Liver (tissue), 8 donors: ENCODE measurements at regions not wholly inside any gene's neighbourhood (a gene's known extent, or its start where the extent isn't known, plus 50 kb on each side); places are given as distances from the start of the nearest gene placed in this dataset.

ENCODE experiments used
- DNase-seq: peaks from one replicate; pipeline ENCODE4 v3.0.0-alpha.2; 2017; ENCODE audit warnings: low spot score
- H3K27ac ChIP-seq, 2 donors: one replicate each; pipeline ENCODE4 v1.7.0; 2013; ENCODE audit warnings: inconsistent platforms in 2 of 2, low read length in 2 of 2, control low read depth in 1 of 2, low read depth in 1 of 2, mild to moderate bottlenecking in 1 of 2
- H3K27me3 ChIP-seq, 4 donors: one replicate each; pipeline versions ENCODE4 v1.6.1 to v1.7.0; 2013; ENCODE audit warnings: low read length in 3 of 4, inconsistent platforms in 1 of 4, mild to moderate bottlenecking in 1 of 4, moderate library complexity in 1 of 4; ENCODE audit not compliant: control insufficient read depth in 4 of 4, insufficient read depth in 4 of 4
- H3K36me3 ChIP-seq, 4 donors: one replicate each; pipeline versions ENCODE4 v1.6.1 to v1.7.0; 2013; ENCODE audit warnings: low read length in 3 of 4, mild to moderate bottlenecking in 3 of 4, low read depth in 1 of 4, moderate library complexity in 1 of 4; ENCODE audit not compliant: control insufficient read depth in 4 of 4, insufficient read depth in 3 of 4
- H3K4me1 ChIP-seq, 4 donors: one replicate each; pipeline versions ENCODE4 v1.6.1 to v1.7.0; 2013; ENCODE audit warnings: low read length in 3 of 4, mild to moderate bottlenecking in 3 of 4, moderate library complexity in 1 of 4; ENCODE audit not compliant: control insufficient read depth in 4 of 4, insufficient read depth in 4 of 4
- H3K4me3 ChIP-seq, 3 donors: one replicate each; pipeline versions ENCODE4 v1.6.1 to v1.7.0; 2013; ENCODE audit warnings: low read length in 3 of 3, control low read depth in 1 of 3, low read depth in 1 of 3, mild to moderate bottlenecking in 1 of 3
- H3K9ac ChIP-seq, 2 donors: one replicate each; pipeline ENCODE4 v1.7.0; 2013; ENCODE audit warnings: low read length in 2 of 2, mild to moderate bottlenecking in 2 of 2, moderate library complexity in 2 of 2, control low read depth in 1 of 2, low read depth in 1 of 2
- H3K9me3 ChIP-seq, 4 donors: one replicate each; pipeline versions ENCODE4 v1.6.1 to v1.7.0; 2013; ENCODE audit warnings: low read length in 3 of 4; ENCODE audit not compliant: control insufficient read depth in 4 of 4
- ATF3 ChIP-seq: IDR thresholded peaks from 2 replicates; pipeline ENCODE4 v1.6.1; 2016; ENCODE audit warnings: antibody characterized with exemption
- CTCF ChIP-seq: fragments of 150-350 bp; IDR thresholded peaks from 2 replicates; pipeline ENCODE4 v1.5.1; 2017; ENCODE audit warnings: improper control_type of control experiment, low read depth, low read length; ENCODE audit not compliant: missing input control
- FOXA1 ChIP-seq: IDR thresholded peaks from 2 replicates; pipeline ENCODE4 v1.6.1; 2016; ENCODE audit warnings: antibody characterized with exemption
- FOXA2 ChIP-seq: IDR thresholded peaks from 2 replicates; pipeline ENCODE4 v1.6.1; 2016; ENCODE audit warnings: antibody characterized with exemption
- GABPA ChIP-seq, 2 donors: IDR thresholded peaks in 1 of 2; conservative IDR thresholded peaks in 1 of 2; 2 replicates each; pipeline ENCODE4 v1.6.1; 2016; ENCODE audit warnings: antibody characterized with exemption in 2 of 2, mild to moderate bottlenecking in 1 of 2, moderate library complexity in 1 of 2
- HNF4A ChIP-seq, 2 donors: conservative IDR thresholded peaks; 2 replicates each; pipeline ENCODE4 v1.6.1; 2016; ENCODE audit warnings: antibody characterized with exemption in 2 of 2, mild to moderate bottlenecking in 2 of 2
- JUND ChIP-seq, 2 donors: IDR thresholded peaks; 2 replicates each; pipeline ENCODE4 v1.6.1; 2016; ENCODE audit warnings: antibody characterized with exemption in 2 of 2
- RAD21 ChIP-seq, 2 donors: IDR thresholded peaks; 2 replicates each; pipeline ENCODE4 v1.6.1; 2016; ENCODE audit warnings: antibody characterized with exemption in 2 of 2, mild to moderate bottlenecking in 2 of 2
- SP1 ChIP-seq: IDR thresholded peaks from 2 replicates; pipeline ENCODE4 v1.6.1; 2018; ENCODE audit warnings: antibody characterized with exemption, mild to moderate bottlenecking
- YY1 ChIP-seq: IDR thresholded peaks from 2 replicates; pipeline ENCODE4 v1.6.1; 2016; ENCODE audit warnings: antibody characterized with exemption, mild to moderate bottlenecking
- ZBTB33 ChIP-seq: IDR thresholded peaks from 2 replicates; pipeline ENCODE4 v1.6.1; 2016; ENCODE audit warnings: antibody characterized with exemption
- WGBS: extraction: QIAGEN DNeasy Blood & Tissue Kit; methylation state at CpG from one replicate; pipeline ENCODE4 v1.1.7; 2013; 5-methylcytosine and 5-hydroxymethylcytosine counted together
- donor health status: healthy.
- donor health status: healthy.
- donor health status: healthy.
- donor health status: healthy.
- donor health status: healthy.

- no peak for TF ChIP-seq HNF4A (conservative IDR thresholded peaks at IDR 0.05)
- no peak for TF ChIP-seq ATF3
- peak; percentile 16 for TF ChIP-seq ZBTB33
- TF ChIP-seq FOXA2, result peak; percentile 38
- no peak for TF ChIP-seq FOXA1
- no peak for TF ChIP-seq CTCF
- TF ChIP-seq GABPA (IDR thresholded peaks at IDR 0.05 in 1 of 2, conservative IDR thresholded peaks at IDR 0.05 in 1 of 2), result no peak
- no peak for TF ChIP-seq SP1
- Histone ChIP-seq H3K4me3 (no peak overlapping the region), H3K4me1 (peaks cover 4 to 24% (median 11%) of the 10 kb centered on the region in 4 donors), H3K27me3 (no peaks in the 10 kb centered on the region), H3K27ac (peak overlapping the region; percentile 63 to 70), H3K9me3 (no peaks in the 10 kb centered on the region), H3K36me3 (no peaks in the 10 kb centered on the region), H3K9ac (no peak overlapping the region)
- DNase-seq, result no peak
- 45% methylated on average over 5 of the region's 5 CpGs for WGBS
Measured at GRCh38 chr3:170759511-170760173, 110.4 kb downstream of the RPL22L1 start.

- WGBS, result 98% methylated on average over 1 of the region's 1 CpG
Measured at GRCh38 chr3:170757038-170757437, 113.0 kb downstream of the RPL22L1 start.

More at GRCh38 chr3:170757038-170757437, 113.0 kb downstream of the RPL22L1 start:
- H3K4me1 ChIP-seq, result peaks cover 4 to 21% (median 10%) of the 10 kb centered on the region in 4 donors
- no peak overlapping the region for H3K27ac ChIP-seq
- no peaks in the 10 kb centered on the region for H3K9me3 ChIP-seq
- TF ChIP-seq HNF4A (conservative IDR thresholded peaks at IDR 0.05) (no peak), FOXA2 (no peak), JUND (IDR thresholded peaks at IDR 0.05) (no peak), YY1 (no peak), CTCF (no peak), RAD21 (IDR thresholded peaks at IDR 0.05) (no peak)
- H3K4me3 ChIP-seq, result no peak overlapping the region
- no peaks in the 10 kb centered on the region for H3K36me3 ChIP-seq
- no peak for DNase-seq
- no peaks in the 10 kb centered on the region for H3K27me3 ChIP-seq
- no peak overlapping the region for H3K9ac ChIP-seq
